ENCODE measurements at regions not wholly inside any gene's neighbourhood (a gene's known extent, or its start where the extent isn't known, plus 50 kb on each side); places are given as distances from the start of the nearest gene placed in this dataset.

DNA sequence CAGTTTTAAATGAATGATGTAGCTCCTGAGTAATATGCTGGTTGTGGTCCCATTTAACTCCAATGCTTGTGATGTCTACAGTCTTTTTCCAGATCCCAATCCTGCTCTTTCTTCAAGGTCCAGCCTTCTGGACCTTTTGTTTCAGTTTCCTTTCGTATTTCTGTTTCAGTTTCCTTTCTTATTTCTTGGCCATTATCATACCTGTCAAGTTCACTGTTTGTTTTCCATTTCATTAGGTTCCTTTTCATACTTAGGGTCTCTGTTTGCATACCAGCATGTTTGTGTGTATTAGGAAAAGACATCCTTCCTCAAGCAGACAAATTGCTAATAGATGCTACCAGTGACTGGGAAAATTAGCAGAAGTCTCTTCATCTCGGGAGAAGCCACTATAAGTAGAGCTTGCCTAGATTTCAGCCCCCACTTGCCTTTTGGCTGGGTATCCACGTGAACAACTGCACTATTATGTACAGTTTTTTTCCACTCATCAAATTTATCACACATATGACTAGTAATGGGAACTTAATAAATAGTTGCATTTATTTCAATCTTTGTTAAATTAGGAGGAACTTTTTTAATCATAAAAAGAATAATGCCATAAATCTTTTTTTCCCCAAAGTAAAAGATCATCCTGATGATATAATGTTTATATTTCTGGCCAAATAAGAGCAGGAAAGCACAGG lies 583.4 kb downstream of the BCKDHB start:
- H3K9me3 ChIP-seq (ENCODE audit: insufficient read depth, low read depth, low read length): no peaks in the 10 kb centered on the region
- no peaks in the 10 kb centered on the region for H3K4me1 ChIP-seq (ENCODE audit: insufficient read depth, low read length)
- no peaks in the 10 kb centered on the region for H3K36me3 ChIP-seq (ENCODE audit: insufficient read depth, low read depth, low read length)
- no peaks in the 10 kb centered on the region for H3K27me3 ChIP-seq (ENCODE audit: insufficient read depth, low read length)
- H3K27ac ChIP-seq (ENCODE audit: low read length): no peak overlapping the region
- H3K4me3 ChIP-seq (ENCODE audit: low read length): no peak overlapping the region
- H3K9ac ChIP-seq (ENCODE audit: low read depth, low read length): no peak overlapping the region

DNA sequence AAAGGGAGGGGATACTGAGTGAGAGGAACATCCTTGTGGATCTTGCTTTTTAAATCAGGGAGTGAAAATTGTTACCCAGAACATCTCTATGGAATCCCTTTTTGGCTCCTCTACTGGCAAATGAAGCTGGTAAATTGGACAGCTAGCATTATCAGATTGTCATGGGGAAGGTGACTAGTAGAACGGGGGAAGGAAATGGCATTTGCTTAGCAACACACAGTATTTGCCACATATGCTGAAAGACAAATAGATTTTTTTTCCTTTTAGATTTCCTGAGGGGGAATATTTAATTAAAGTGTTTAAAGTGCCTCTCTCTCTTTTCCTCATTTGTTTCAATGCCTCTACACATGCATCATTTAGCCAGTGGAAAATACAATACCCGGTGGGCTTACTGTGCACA lies 573.5 kb downstream of the BCKDHB start:
- H3K9me3 ChIP-seq (ENCODE audit: insufficient read depth, low read depth, low read length): peaks cover 5% of the 10 kb centered on the region; the same call in 1 of the 2 replicates
- no peaks in the 10 kb centered on the region for H3K27me3 ChIP-seq (ENCODE audit: insufficient read depth, low read length)
- H3K9ac ChIP-seq (ENCODE audit: low read depth, low read length): no peak overlapping the region
- no peak overlapping the region for H3K4me3 ChIP-seq (ENCODE audit: low read length)
- no peaks in the 10 kb centered on the region for H3K4me1 ChIP-seq (ENCODE audit: insufficient read depth, low read length)
- H3K27ac ChIP-seq (ENCODE audit: low read length): no peak overlapping the region
- no peaks in the 10 kb centered on the region for H3K36me3 ChIP-seq (ENCODE audit: insufficient read depth, low read depth, low read length)

DNA sequence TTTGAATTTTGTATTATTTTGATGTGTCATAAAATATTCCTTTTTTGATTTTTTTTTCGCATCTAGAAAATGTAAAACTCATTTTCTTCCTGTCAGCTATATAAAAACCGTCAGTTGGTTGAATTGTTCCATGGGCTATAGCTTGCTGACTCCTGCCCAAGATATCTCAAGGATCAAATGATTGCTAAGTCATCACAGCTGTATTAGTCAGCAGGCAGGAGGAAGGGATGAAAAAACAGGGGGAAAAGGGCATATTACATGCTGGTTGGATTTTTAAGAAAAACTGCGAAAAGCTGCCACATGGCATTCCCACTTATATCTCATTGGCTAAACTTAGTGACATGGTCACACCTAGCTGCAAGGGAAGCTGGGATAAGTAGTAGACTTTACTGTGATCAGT lies 569.9 kb downstream of the BCKDHB start:
- H3K36me3 ChIP-seq (ENCODE audit: insufficient read depth, low read depth, low read length): no peaks in the 10 kb centered on the region
- peaks cover 5% of the 10 kb centered on the region; the same call in 1 of the 2 replicates for H3K9me3 ChIP-seq (ENCODE audit: insufficient read depth, low read depth, low read length)
- H3K27ac ChIP-seq (ENCODE audit: low read length): no peak overlapping the region
- H3K4me3 ChIP-seq (ENCODE audit: low read length): no peak overlapping the region
- no peaks in the 10 kb centered on the region for H3K4me1 ChIP-seq (ENCODE audit: insufficient read depth, low read length)
- H3K9ac ChIP-seq (ENCODE audit: low read depth, low read length): no peak overlapping the region
- H3K27me3 ChIP-seq (ENCODE audit: insufficient read depth, low read length): no peaks in the 10 kb centered on the region

DNA sequence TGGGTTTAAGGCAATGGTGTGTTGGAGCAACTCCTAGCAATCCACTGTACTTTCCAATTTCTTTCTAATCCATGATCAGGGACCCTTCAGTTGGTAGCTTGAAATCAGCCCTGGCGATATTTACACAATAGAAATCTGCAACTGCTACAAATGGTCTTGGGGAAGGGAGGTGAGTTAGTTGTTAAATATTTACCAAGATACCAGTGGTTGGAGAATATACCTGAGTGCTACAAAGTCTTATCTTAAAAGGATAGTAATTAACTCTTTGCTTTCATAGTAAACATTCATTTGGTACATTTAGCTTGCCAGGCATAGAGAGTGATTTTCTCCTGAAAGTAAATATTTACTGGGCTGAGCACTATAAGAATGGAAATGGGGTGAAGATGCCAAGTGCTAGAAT lies 568.2 kb downstream of the BCKDHB start:
- Histone ChIP-seq H3K4me1 (ENCODE audit: insufficient read depth, low read length) (no peaks in the 10 kb centered on the region), H3K27ac (ENCODE audit: low read length) (no peak overlapping the region), H3K9me3 (ENCODE audit: insufficient read depth, low read depth, low read length) (peaks cover 5% of the 10 kb centered on the region; the same call in 1 of the 2 replicates)

DNA sequence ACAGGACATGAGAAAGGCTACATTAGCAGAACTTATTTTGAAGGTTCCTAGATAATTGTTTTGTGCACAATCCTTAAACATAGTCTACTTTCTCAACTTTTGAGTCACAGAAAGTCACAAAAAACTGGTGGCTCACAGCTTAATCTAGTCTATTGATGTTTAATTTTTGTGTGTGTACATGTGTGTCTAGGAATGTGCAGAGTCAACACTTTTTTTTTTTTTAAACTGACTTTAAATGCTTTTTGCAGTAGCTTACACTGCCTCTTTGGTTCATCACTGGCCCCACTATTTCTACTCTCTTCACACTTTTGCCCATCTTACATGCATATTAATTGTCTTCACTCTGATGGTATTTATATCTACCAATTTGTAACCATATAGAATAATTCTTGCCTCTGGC lies 566.9 kb downstream of the BCKDHB start:
- Histone ChIP-seq H3K9ac (ENCODE audit: low read depth, low read length) (no peak overlapping the region), H3K9me3 (ENCODE audit: insufficient read depth, low read depth, low read length) (peaks cover 5% of the 10 kb centered on the region; the same call in 1 of the 2 replicates), H3K4me3 (ENCODE audit: low read length) (no peak overlapping the region), H3K27me3 (ENCODE audit: insufficient read depth, low read length) (no peaks in the 10 kb centered on the region), H3K36me3 (ENCODE audit: insufficient read depth, low read depth, low read length) (no peaks in the 10 kb centered on the region), H3K4me1 (ENCODE audit: insufficient read depth, low read length) (no peaks in the 10 kb centered on the region), H3K27ac (ENCODE audit: low read length) (no peak overlapping the region)

More for the DNA sequence above, 568.2 kb downstream of the BCKDHB start:
- H3K9ac ChIP-seq (ENCODE audit: low read depth, low read length): no peak overlapping the region
- no peak overlapping the region for H3K4me3 ChIP-seq (ENCODE audit: low read length)
- no peaks in the 10 kb centered on the region for H3K36me3 ChIP-seq (ENCODE audit: insufficient read depth, low read depth, low read length)
- H3K27me3 ChIP-seq (ENCODE audit: insufficient read depth, low read length): no peaks in the 10 kb centered on the region

DNA sequence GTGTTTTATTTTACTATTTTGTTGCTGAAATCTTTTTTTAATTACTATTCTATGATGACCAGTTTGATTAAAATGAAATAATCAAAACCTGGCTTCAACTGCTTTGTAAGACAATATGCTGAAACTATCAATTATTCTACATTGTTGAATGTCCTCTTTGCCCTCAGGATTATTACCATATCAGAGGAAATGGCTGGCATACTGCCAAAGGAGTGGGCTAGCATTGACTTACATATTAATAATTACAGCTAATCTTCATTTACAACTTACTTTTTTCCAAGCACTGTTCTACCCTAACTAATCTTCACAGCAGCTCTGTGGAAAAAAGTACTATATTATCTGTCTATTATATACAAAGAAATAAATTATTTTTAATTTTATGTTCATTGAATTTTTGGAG lies 560.5 kb downstream of the BCKDHB start:
- no peak overlapping the region for H3K27ac ChIP-seq (ENCODE audit: low read length)
- no peak overlapping the region for H3K4me3 ChIP-seq (ENCODE audit: low read length)
- no peaks in the 10 kb centered on the region for H3K9me3 ChIP-seq (ENCODE audit: insufficient read depth, low read depth, low read length)

DNA sequence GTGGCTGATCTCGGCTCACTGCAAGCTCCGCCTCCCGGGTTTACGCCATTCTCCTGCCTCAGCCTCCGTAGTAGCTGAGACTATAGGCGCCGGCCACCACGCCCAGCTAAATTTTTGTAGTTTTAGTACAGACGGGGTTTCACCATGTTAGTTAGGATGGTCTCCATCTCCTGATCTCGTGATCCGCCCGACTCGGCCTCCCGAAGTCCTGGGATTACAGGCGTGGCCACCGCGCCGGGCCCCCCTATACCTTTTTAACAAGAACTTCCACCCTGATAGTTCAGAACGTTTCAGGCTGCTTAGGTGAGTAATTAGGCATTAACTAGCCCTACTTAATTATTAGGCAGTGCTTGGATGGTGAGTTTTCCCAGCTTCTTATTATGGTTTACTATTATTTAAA lies 552.5 kb downstream of the BCKDHB start:
- Histone ChIP-seq H3K4me3 (ENCODE audit: low read length) (no peak overlapping the region), H3K27ac (ENCODE audit: low read length) (no peak overlapping the region), H3K4me1 (ENCODE audit: insufficient read depth, low read length) (no peaks in the 10 kb centered on the region), H3K9ac (ENCODE audit: low read depth, low read length) (no peak overlapping the region), H3K9me3 (ENCODE audit: insufficient read depth, low read depth, low read length) (no peaks in the 10 kb centered on the region), H3K36me3 (ENCODE audit: insufficient read depth, low read depth, low read length) (no peaks in the 10 kb centered on the region), H3K27me3 (ENCODE audit: insufficient read depth, low read length) (no peaks in the 10 kb centered on the region)

More for the DNA sequence above, 560.5 kb downstream of the BCKDHB start:
- Histone ChIP-seq H3K9ac (ENCODE audit: low read depth, low read length) (no peak overlapping the region), H3K27me3 (ENCODE audit: insufficient read depth, low read length) (no peaks in the 10 kb centered on the region), H3K36me3 (ENCODE audit: insufficient read depth, low read depth, low read length) (no peaks in the 10 kb centered on the region), H3K4me1 (ENCODE audit: insufficient read depth, low read length) (no peaks in the 10 kb centered on the region)

DNA sequence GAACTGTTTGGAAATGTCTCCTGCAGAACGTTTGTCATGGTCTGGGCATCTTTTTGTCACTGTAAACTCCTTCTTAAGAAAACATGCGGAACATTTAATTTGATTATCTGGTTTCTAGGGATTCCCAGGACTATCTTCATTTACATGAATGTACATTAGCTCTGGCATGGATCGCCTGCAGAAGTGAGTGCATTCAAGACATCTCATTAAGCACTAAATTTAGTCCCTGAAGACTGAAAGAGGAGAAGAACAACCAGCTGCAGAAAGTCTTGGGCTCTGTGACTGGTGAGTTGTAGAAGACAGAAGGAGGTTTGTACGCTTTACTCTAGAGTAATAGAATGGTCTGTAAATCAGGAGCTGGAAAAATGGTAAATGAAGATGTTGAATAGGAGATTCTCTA lies 540.7 kb downstream of the BCKDHB start:
- Histone ChIP-seq H3K9me3 (ENCODE audit: insufficient read depth, low read depth, low read length) (no peaks in the 10 kb centered on the region; the same call in 1 of the 2 replicates), H3K4me3 (ENCODE audit: low read length) (peak overlapping the region; percentile 15; the same call in 1 of the 2 replicates), H3K4me1 (ENCODE audit: insufficient read depth, low read length) (peaks cover 6% of the 10 kb centered on the region; the same call in 1 of the 2 replicates), H3K36me3 (ENCODE audit: insufficient read depth, low read depth, low read length) (no peaks in the 10 kb centered on the region), H3K27me3 (ENCODE audit: insufficient read depth, low read length) (no peaks in the 10 kb centered on the region), H3K9ac (ENCODE audit: low read depth, low read length) (no peak overlapping the region), H3K27ac (ENCODE audit: low read length) (no peak overlapping the region)

DNA sequence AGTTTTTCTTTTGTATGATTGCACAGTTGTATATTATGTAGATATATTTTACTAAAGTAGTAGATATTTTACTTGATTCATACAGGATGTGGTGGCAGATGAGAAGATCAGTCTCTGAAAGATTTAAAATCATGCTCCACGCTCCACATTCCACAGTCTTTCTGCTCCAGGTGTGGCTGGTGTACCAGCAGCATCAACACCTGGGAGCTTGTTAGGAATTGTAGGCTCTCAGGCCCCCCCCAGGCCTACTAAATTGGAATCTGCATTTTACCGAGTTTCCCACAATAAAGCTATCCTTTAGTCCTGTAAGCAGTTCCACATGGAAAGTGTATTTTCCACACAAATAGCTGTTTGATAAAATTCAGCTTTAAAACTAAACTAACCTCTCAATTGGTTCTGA lies 537.4 kb downstream of the BCKDHB start:
- Histone ChIP-seq H3K27me3 (ENCODE audit: insufficient read depth, low read length) (no peaks in the 10 kb centered on the region), H3K36me3 (ENCODE audit: insufficient read depth, low read depth, low read length) (no peaks in the 10 kb centered on the region), H3K27ac (ENCODE audit: low read length) (no peak overlapping the region), H3K4me1 (ENCODE audit: insufficient read depth, low read length) (peaks cover 12% of the 10 kb centered on the region; the same call in 1 of the 2 replicates), H3K4me3 (ENCODE audit: low read length) (no peak overlapping the region), H3K9ac (ENCODE audit: low read depth, low read length) (no peak overlapping the region), H3K9me3 (ENCODE audit: insufficient read depth, low read depth, low read length) (no peaks in the 10 kb centered on the region; the same call in 1 of the 2 replicates)

DNA sequence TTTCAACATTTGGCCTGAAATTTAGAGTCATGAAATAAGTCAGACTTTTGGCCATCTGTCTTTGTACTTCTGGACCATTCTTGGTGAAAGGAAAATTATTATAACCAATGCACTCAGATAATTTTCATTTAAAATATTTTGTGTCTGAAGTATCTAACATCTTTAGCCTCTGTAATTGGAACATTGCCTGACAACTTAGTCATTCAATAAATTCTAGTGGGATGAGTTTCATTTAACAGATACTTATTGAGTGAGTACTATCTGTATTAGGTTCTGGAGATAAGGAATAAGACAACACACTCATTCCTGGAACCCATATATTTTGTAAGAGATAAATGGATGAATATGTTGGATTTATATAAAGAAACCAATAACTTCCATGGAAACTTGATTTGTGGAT lies 536.0 kb downstream of the BCKDHB start:
- Histone ChIP-seq H3K27me3 (ENCODE audit: insufficient read depth, low read length) (no peaks in the 10 kb centered on the region), H3K9me3 (ENCODE audit: insufficient read depth, low read depth, low read length) (no peaks in the 10 kb centered on the region; the same call in 1 of the 2 replicates), H3K4me1 (ENCODE audit: insufficient read depth, low read length) (peaks cover 17% of the 10 kb centered on the region; the same call in 1 of the 2 replicates), H3K27ac (ENCODE audit: low read length) (no peak overlapping the region), H3K4me3 (ENCODE audit: low read length) (no peak overlapping the region), H3K36me3 (ENCODE audit: insufficient read depth, low read depth, low read length) (no peaks in the 10 kb centered on the region), H3K9ac (ENCODE audit: low read depth, low read length) (no peak overlapping the region)

DNA sequence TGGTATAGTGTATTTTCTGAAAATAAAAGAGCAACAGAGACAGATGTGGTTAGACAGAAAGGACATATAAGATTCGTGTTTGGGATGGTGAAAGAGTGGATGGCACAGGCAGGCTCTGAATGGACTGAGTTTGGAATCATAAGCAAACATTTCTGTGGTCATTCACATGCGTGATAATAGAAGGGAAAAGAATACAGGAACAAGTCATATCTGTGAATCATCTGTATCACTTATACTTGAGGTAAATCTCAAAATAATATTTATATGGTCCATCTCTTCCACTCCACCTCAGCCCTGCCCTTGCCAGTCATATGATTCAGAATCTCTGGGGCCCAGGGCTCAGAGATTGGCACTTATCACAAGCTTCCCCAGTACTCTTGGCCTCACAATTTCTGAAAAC lies 535.1 kb downstream of the BCKDHB start:
- H3K27ac ChIP-seq (ENCODE audit: low read length): no peak overlapping the region

DNA sequence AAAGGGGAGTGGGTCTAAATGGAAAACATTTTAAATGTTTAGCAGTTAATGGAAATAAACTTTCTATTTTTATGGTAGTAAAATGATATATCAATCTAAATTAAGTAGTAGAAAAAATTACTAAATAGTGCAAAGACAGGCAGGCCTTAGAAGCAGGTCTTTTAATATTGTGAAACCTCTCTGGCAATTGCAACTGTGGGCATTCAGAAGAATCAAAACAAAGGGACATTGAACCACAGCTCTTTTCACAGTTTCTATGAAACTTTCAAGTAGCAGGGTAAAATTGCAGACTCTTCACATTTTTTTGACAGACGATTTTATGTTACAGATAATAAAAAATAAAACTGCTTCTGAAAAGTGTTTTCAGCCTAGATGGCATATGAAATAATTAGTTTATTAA lies 533.7 kb downstream of the BCKDHB start:
- Histone ChIP-seq H3K9me3 (ENCODE audit: insufficient read depth, low read depth, low read length) (no peaks in the 10 kb centered on the region), H3K27ac (ENCODE audit: low read length) (no peak overlapping the region), H3K36me3 (ENCODE audit: insufficient read depth, low read depth, low read length) (no peaks in the 10 kb centered on the region), H3K4me1 (ENCODE audit: insufficient read depth, low read length) (peaks cover 11% of the 10 kb centered on the region; the same call in 1 of the 2 replicates), H3K9ac (ENCODE audit: low read depth, low read length) (no peak overlapping the region), H3K27me3 (ENCODE audit: insufficient read depth, low read length) (no peaks in the 10 kb centered on the region), H3K4me3 (ENCODE audit: low read length) (no peak overlapping the region)

More for the DNA sequence above, 535.1 kb downstream of the BCKDHB start:
- H3K9me3 ChIP-seq (ENCODE audit: insufficient read depth, low read depth, low read length): no peaks in the 10 kb centered on the region; the same call in 1 of the 2 replicates
- no peak overlapping the region for H3K4me3 ChIP-seq (ENCODE audit: low read length)
- no peaks in the 10 kb centered on the region for H3K27me3 ChIP-seq (ENCODE audit: insufficient read depth, low read length)
- no peaks in the 10 kb centered on the region for H3K36me3 ChIP-seq (ENCODE audit: insufficient read depth, low read depth, low read length)
- H3K9ac ChIP-seq (ENCODE audit: low read depth, low read length): no peak overlapping the region
- H3K4me1 ChIP-seq (ENCODE audit: insufficient read depth, low read length): peaks cover 11% of the 10 kb centered on the region; the same call in 1 of the 2 replicates
